HCT116 (cell line): ENCODE measurements at regions not wholly inside any gene's neighbourhood (a gene's known extent, or its start where the extent isn't known, plus 50 kb on each side); places are given as distances from the start of the nearest gene placed in this dataset.

Source experiments
- ATAC-seq: fragments of 200-7000 bp; cut with Tn5 transposase; 2 replicates; pipeline ENCODE4 v1.9.1; 2020; ENCODE audit warnings: mild to moderate bottlenecking, moderate library complexity
- BruUV-seq: library from RNA; stranded (reverse); fragments of 400-500 nt; replicated peaks from 2 replicates; lab custom pipeline; 2021; lab: Mats Ljungman, UMichigan
- CTCF ChIA-PET: fragments of 300-600 bp; sonication (Branson Sonifier 250); formaldehyde crosslinking; loops from one replicate; lab custom pipeline; 2021; ENCODE audit warnings: antibody characterized with exemption; lab: Charles Lee
- POLR2A ChIA-PET: fragments of 300-600, 350-600 bp; sonication (Branson Sonifier 250); formaldehyde crosslinking; loops from one replicate; lab custom pipeline; 2021; ENCODE audit warnings: antibody characterized with exemption; lab: Charles Lee
- RAD21 ChIA-PET, 2 experiments: fragments of 300-600 bp; sonication (Branson Sonifier 250); formaldehyde crosslinking; loops; one replicate each; lab custom pipeline; 2023; ENCODE audit warnings: low total read pairs in 2 of 2; ENCODE audit not compliant: uncharacterized antibody in 2 of 2, unreplicated experiment in 2 of 2, low non-redundant PET in 1 of 2; lab: Charles Lee
- DNase-seq: peaks from one replicate; pipeline ENCODE4 v3.0.0-alpha.2; 2010; ENCODE audit warnings: low read depth, low spot score
- H2AFZ ChIP-seq: fragments of 200-600 bp; shearing (Covaris generic), sonication (generic); 2 replicates; pipeline ENCODE4 v1.6.1; 2017; ENCODE audit warnings: low read depth, mixed run types, mixed read lengths, antibody characterized with exemption, low read length; ENCODE audit not compliant: poor library complexity, severe bottlenecking
- H3K27ac ChIP-seq: 2 replicates; pipeline ENCODE4 v1.5.1; 2012; ENCODE audit warnings: low read depth, low read length
- H3K27me3 ChIP-seq: fragments of 200-600 bp; sonication (generic); 2 replicates; pipeline ENCODE4 v1.6.1; 2016; ENCODE audit warnings: mixed run types, low read length, mixed read lengths; ENCODE audit not compliant: insufficient read depth
- H3K36me3 ChIP-seq, 2 experiments: fragments of 200-500 bp in 1 of 2; fragments of 200-600 bp in 1 of 2; sonication (Bioruptor generic) in 1 of 2; sonication (generic) in 1 of 2; 2 replicates each; pipeline versions ENCODE4 v1.5.1 to v1.6.1; 2014 to 2016; ENCODE audit warnings: low read length in 2 of 2, inconsistent platforms in 1 of 2, mixed read lengths in 1 of 2, mixed run types in 1 of 2; ENCODE audit not compliant: insufficient read depth in 2 of 2, control insufficient read depth in 1 of 2
- H3K4me1 ChIP-seq, 2 experiments: fragments of 200-600 bp in 1 of 2; sonication (generic) in 1 of 2; 2 replicates each; pipeline versions ENCODE4 v1.5.1 to v1.6.1; 2012 to 2017; ENCODE audit warnings: low read length in 2 of 2, inconsistent platforms in 1 of 2, mild to moderate bottlenecking in 1 of 2, mixed read lengths in 1 of 2, mixed run types in 1 of 2, moderate library complexity in 1 of 2; ENCODE audit not compliant: insufficient read depth in 2 of 2, control insufficient read depth in 1 of 2
- H3K4me2 ChIP-seq: fragments of 200-600 bp; sonication (generic); 2 replicates; pipeline ENCODE4 v1.6.1; 2017; ENCODE audit warnings: mixed run types, low read length, mixed read lengths
- H3K4me3 ChIP-seq, 2 experiments: fragments of 200-600 bp in 1 of 2; sonication (generic) in 1 of 2; replicated peaks in 1 of 2; 2 replicates each; pipeline ENCODE4 v1.5.1; 2011 to 2016; ENCODE audit warnings: low read length in 2 of 2, control low read depth in 1 of 2, low read depth in 1 of 2, mild to moderate bottlenecking in 1 of 2, mixed read lengths in 1 of 2, mixed run types in 1 of 2
- H3K79me2 ChIP-seq: fragments of 200-600 bp; sonication (generic); 2 replicates; pipeline ENCODE4 v1.6.1; 2017; ENCODE audit warnings: mild to moderate bottlenecking, mixed run types, low read length, moderate library complexity, mixed read lengths; ENCODE audit not compliant: insufficient read depth
- H3K9ac ChIP-seq: fragments of 200-600 bp; sonication (generic); 2 replicates; pipeline ENCODE4 v1.6.1; 2016; ENCODE audit warnings: low read length, mixed read lengths
- H3K9me2 ChIP-seq: fragments of 200-600 bp; sonication (generic), shearing (Covaris generic); 2 replicates; pipeline ENCODE4 v1.6.1; 2017; ENCODE audit warnings: mixed run types, mild to moderate bottlenecking, moderate library complexity; ENCODE audit not compliant: insufficient read depth
- H3K9me3 ChIP-seq, 2 experiments: fragments of 200-500 bp in 1 of 2; fragments of 200-600 bp in 1 of 2; sonication (Bioruptor generic) in 1 of 2; sonication (generic) in 1 of 2; 2 replicates each; pipeline ENCODE4 v1.6.1; 2014 to 2017; ENCODE audit warnings: low read length in 2 of 2, mixed read lengths in 2 of 2, inconsistent platforms in 1 of 2, low read depth in 1 of 2, mild to moderate bottlenecking in 1 of 2, mixed run types in 1 of 2, moderate library complexity in 1 of 2; ENCODE audit not compliant: control insufficient read depth in 1 of 2, insufficient read depth in 1 of 2
- H4K20me1 ChIP-seq: fragments of 200-600 bp; sonication (generic), shearing (Covaris generic); 2 replicates; pipeline ENCODE4 v1.6.1; 2017; ENCODE audit warnings: mixed run types, mild to moderate bottlenecking, moderate library complexity; ENCODE audit not compliant: insufficient read depth
- CEBPB ChIP-seq: IDR thresholded peaks from 2 replicates; pipeline ENCODE4 v1.6.1; 2012; ENCODE audit warnings: low read depth
- CTCF ChIP-seq, 3 experiments: fragments of 200-600 bp in 1 of 3; sonication (generic) in 1 of 3; IDR thresholded peaks in 2 of 3; conservative IDR thresholded peaks in 1 of 3; 2 replicates each; pipeline ENCODE4 v1.5.1; 2012 to 2017; ENCODE audit warnings: low read depth in 2 of 3, low read length in 2 of 3, antibody characterized with exemption in 1 of 3, borderline replicate concordance in 1 of 3, control low read depth in 1 of 3, mild to moderate bottlenecking in 1 of 3, mixed read lengths in 1 of 3, mixed run types in 1 of 3, moderate library complexity in 1 of 3; ENCODE audit not compliant: insufficient read depth in 1 of 3
- EZH2 ChIP-seq: fragments of 200-600 bp; sonication (generic); IDR thresholded peaks from 2 replicates; pipeline ENCODE4 v1.6.1; 2017; ENCODE audit warnings: antibody characterized with exemption, mixed run types
- EZH2phosphoT487 ChIP-seq: fragments of 200-600 bp; IDR thresholded peaks from 2 replicates; pipeline ENCODE4 v1.6.1; 2018; ENCODE audit warnings: antibody characterized with exemption, borderline replicate concordance
- MAX ChIP-seq: IDR thresholded peaks from 2 replicates; pipeline ENCODE4 v1.6.1; 2012
- SIN3A ChIP-seq: IDR thresholded peaks from 2 replicates; pipeline ENCODE4 v1.6.1; 2012; ENCODE audit warnings: low read depth
- TCF7L2 ChIP-seq: IDR thresholded peaks from 2 replicates; pipeline ENCODE4 v1.7.0; 2011; ENCODE audit warnings: borderline replicate concordance, inconsistent platforms; ENCODE audit not compliant: insufficient read depth, insufficient read length; ENCODE audit errors: extremely low read depth
- intact Hi-C: fragments of 100-400 bp; cut with micrococcal nuclease; formaldehyde crosslinking; loops from 2 replicates; pipeline ENCODE4 v1.10.0; 2022

- Histone ChIP-seq H3K9ac (no peak overlapping the region), H3K4me2 (no peak overlapping the region), H3K27ac (no peak overlapping the region), H4K20me1 (no peaks in the 10 kb centered on the region), H3K27me3 (no peaks in the 10 kb centered on the region), H3K36me3 (no peaks in the 10 kb centered on the region), H3K4me1 (peaks cover 0 to 7% of the 10 kb centered on the region in 2 experiments; a peak in 1 of 4 replicates), H3K9me3 (no peaks in the 10 kb centered on the region), H2AFZ (no peak overlapping the region), H3K4me3 (no peak overlapping the region), H3K79me2 (no peaks in the 10 kb centered on the region), H3K9me2 (no peaks in the 10 kb centered on the region)
- DNase-seq, result no peak
- ATAC-seq, result no peak
- RAD21 ChIA-PET, result no interaction called here
- POLR2A ChIA-PET, result interaction anchor here (0.7 kb wide), 1 partner anchor 105 kb away, joined by 3 read pairs; no protein-coding TSS in a partner anchor
- peak in 1 of 3 experiments; percentile 12; a peak in 1 of 6 replicates for TF ChIP-seq CTCF (IDR thresholded peaks at IDR 0.05 in 2 of 3, conservative IDR thresholded peaks at IDR 0.05 in 1 of 3; ENCODE audit: borderline replicate concordance in 1 of 3, insufficient read depth in 1 of 3, low read depth in 2 of 3, low read length in 2 of 3)
- TF ChIP-seq EZH2, result no peak
- TF ChIP-seq SIN3A, result no peak
- no peak for TF ChIP-seq CEBPB
- CTCF ChIA-PET, result interaction anchor here (0.7 kb wide), 1 partner anchor 13 kb away, joined by 3 read pairs; no protein-coding TSS in a partner anchor
- intact Hi-C loops, result no loop called here
- BruUV-seq, result no TSS peak
Measured at GRCh38 chr6:4396044-4396443, 260.7 kb upstream of the ECI2 start.

GRCh38 chr6:4395386-4395785 is 260.0 kb upstream of the ECI2 start:
- TF ChIP-seq MAX, result no peak
- TF ChIP-seq TCF7L2, result no peak
- TF ChIP-seq EZH2phosphoT487, result no peak
- no peak for TF ChIP-seq SIN3A
- H3K9me2 ChIP-seq, result no peaks in the 10 kb centered on the region
- no peak overlapping the region for H3K4me2 ChIP-seq
- H3K9me3 ChIP-seq, result no peaks in the 10 kb centered on the region
- H3K4me3 ChIP-seq, result no peak overlapping the region
- H3K79me2 ChIP-seq, result no peaks in the 10 kb centered on the region
- H2AFZ ChIP-seq, result no peak overlapping the region
- no peak for ATAC-seq
- POLR2A ChIA-PET, result interaction anchor here (0.7 kb wide), 1 partner anchor 105 kb away, joined by 3 read pairs; no protein-coding TSS in a partner anchor
- no peaks in the 10 kb centered on the region for H3K27me3 ChIP-seq
- intact Hi-C loops, result no loop called here
- RAD21 ChIA-PET, result no interaction called here
- no peak overlapping the region for H3K27ac ChIP-seq
- CTCF ChIA-PET, result interaction anchor here (0.7 kb wide), 1 partner anchor 12 kb away, joined by 3 read pairs; no protein-coding TSS in a partner anchor
- H4K20me1 ChIP-seq, result no peaks in the 10 kb centered on the region
- no TSS peak for BruUV-seq
- no peak overlapping the region for H3K9ac ChIP-seq
- peaks cover 0 to 7% of the 10 kb centered on the region in 2 experiments; a peak in 1 of 4 replicates for H3K4me1 ChIP-seq
- H3K36me3 ChIP-seq, result no peaks in the 10 kb centered on the region
- DNase-seq, result no peak
